Skeletal muscle tissue (tissue), 3 donors: ENCODE measurements at regions not wholly inside any gene's neighbourhood (a gene's known extent, or its start where the extent isn't known, plus 50 kb on each side); places are given as distances from the start of the nearest gene placed in this dataset.

ENCODE experiments used
- H3K27ac ChIP-seq: one replicate; pipeline ENCODE4 v1.7.0; 2013; ENCODE audit warnings: mild to moderate bottlenecking, low read depth, low read length, inconsistent platforms
- H3K27me3 ChIP-seq, 3 donors: one replicate each; pipeline ENCODE4 v1.7.0; 2013; ENCODE audit warnings: low read length in 3 of 3; ENCODE audit not compliant: control insufficient read depth in 3 of 3, insufficient read depth in 3 of 3
- H3K36me3 ChIP-seq, 3 donors: one replicate each; pipeline ENCODE4 v1.7.0; 2013; ENCODE audit warnings: low read length in 3 of 3; ENCODE audit not compliant: control insufficient read depth in 3 of 3, insufficient read depth in 3 of 3
- H3K4me1 ChIP-seq, 3 donors: one replicate each; pipeline ENCODE4 v1.7.0; 2013; ENCODE audit warnings: low read length in 3 of 3, mild to moderate bottlenecking in 3 of 3; ENCODE audit not compliant: control insufficient read depth in 3 of 3, insufficient read depth in 3 of 3
- H3K4me3 ChIP-seq, 3 donors: one replicate each; pipeline ENCODE4 v1.7.0; 2013; ENCODE audit warnings: low read length in 3 of 3
- H3K9ac ChIP-seq, 3 donors: one replicate each; pipeline ENCODE4 v1.7.0; 2013; ENCODE audit warnings: low read length in 3 of 3, mild to moderate bottlenecking in 3 of 3, moderate library complexity in 2 of 3, low read depth in 1 of 3
- H3K9me3 ChIP-seq, 3 donors: one replicate each; pipeline ENCODE4 v1.7.0; 2013; ENCODE audit warnings: low read length in 3 of 3; ENCODE audit not compliant: control insufficient read depth in 3 of 3
- donor health status: Osteomylitis.

DNA sequence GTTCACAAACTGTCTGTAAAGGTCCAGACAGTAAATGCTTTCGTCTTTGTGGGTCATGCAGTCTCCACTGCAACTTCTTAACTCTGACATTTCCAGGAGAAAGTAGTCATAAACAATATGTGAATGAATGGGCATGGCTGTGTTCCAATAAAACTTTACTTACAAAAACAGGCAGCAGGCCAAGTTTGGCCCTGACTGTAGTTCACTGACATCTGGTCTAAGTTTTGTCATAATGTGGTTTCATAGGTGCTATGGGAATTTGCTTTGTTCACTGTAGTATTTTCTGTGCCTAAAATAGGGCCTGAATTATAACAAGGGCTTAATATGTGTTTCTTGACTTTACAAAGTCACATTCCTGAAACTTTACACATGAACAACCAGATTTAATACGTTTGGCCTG lies 186.0 kb upstream of the KBTBD8 start:
- no peaks in the 10 kb centered on the region for H3K27me3 ChIP-seq

DNA sequence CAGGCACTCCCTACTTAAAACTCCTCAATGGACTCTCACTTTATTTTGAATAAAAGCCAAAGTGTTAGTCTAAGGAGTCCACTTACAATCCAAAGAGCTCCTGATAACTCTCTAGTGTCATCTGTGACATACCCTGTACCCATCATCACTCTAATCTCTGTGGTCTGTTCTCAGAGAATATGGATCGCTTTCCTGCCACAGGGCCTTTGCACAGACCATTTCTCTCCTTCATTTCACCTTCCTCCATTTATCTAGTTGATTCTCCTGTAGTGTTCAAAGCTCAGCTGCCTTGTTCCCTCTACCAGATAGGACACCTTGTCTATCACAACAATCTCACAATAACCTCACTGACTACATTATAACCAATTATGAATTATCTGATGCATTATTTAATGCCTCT lies 185.4 kb upstream of the KBTBD8 start:
- Histone ChIP-seq H3K9ac (no peak overlapping the region), H3K27ac (no peak overlapping the region), H3K9me3 (no peaks in the 10 kb centered on the region), H3K27me3 (no peaks in the 10 kb centered on the region), H3K36me3 (no peaks in the 10 kb centered on the region), H3K4me3 (no peak overlapping the region), H3K4me1 (peaks cover 0 to 5% (median 0%) of the 10 kb centered on the region in 3 donors)

More for the DNA sequence above, 186.0 kb upstream of the KBTBD8 start:
- Histone ChIP-seq H3K9me3 (no peaks in the 10 kb centered on the region), H3K27ac (no peak overlapping the region), H3K36me3 (no peaks in the 10 kb centered on the region), H3K9ac (no peak overlapping the region), H3K4me3 (no peak overlapping the region), H3K4me1 (peaks cover 0 to 5% (median 0%) of the 10 kb centered on the region in 3 donors)

DNA sequence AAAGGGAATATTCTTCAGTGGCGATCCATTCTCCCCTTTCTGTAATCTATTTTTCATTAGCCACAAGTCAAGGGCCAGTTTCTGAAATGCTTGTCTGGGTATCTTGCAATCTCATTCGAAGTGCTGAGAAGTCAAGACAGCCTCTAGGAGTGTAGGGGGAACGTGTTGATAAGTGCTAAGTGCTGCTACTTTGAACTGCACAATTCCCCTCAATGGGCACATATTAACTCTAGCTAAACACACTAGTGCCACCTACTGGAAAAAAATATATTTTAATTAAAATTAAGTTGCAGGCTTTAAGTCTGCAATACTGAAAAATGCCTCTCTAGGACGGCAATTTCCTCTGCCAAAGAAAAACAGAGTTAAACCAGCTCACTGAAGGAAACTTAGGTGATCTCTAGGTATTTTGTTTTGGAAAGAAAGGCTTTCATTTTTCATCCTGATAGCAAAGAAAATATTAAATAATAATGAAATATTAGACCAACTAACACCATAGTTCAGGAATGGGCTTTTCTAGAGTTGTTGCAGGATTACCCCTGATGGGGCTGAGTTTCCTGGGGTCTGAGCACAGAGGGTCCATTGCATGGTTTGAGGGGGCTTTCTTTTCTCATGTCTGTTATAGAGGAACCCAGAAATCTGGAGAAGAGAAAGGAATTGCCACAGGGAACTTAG lies 181.9 kb upstream of the KBTBD8 start:
- Histone ChIP-seq H3K9me3 (no peaks in the 10 kb centered on the region), H3K36me3 (no peaks in the 10 kb centered on the region), H3K4me1 (peaks cover 0 to 3% (median 0%) of the 10 kb centered on the region in 3 donors), H3K27me3 (no peaks in the 10 kb centered on the region), H3K9ac (no peak overlapping the region), H3K4me3 (no peak overlapping the region), H3K27ac (no peak overlapping the region)

DNA sequence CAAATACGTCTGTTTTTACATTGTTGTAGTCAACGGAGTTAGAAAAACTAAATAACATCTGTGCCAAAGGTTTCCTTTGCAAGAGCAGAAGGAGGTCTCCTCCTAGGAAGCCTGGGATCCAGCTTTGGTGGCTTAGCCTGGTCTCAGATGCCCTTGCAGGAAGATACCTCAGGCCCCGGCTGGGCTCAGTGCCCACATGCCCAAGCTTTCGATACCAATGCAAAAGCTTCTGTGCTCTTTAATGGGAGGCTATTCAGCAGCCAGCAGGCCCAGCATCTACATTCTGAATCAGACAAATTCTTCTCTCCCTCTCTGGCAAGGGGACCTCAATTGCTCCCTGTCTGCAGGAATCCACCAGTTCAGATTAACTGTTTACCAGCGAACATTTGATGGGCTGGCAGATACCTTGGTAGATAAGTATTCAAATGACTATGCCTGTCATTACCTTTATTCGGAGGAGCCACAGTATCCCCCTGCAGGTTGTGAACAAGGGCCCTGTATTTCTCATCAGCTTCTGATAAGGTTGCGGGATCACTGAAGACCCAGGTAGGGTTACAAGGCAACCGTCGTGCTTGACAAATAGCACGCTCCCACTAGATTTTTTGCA lies 180.1 kb upstream of the KBTBD8 start:
- H3K4me1 ChIP-seq, result peaks cover 0 to 3% (median 0%) of the 10 kb centered on the region in 3 donors
- no peak overlapping the region for H3K4me3 ChIP-seq
- no peak overlapping the region for H3K9ac ChIP-seq
- no peaks in the 10 kb centered on the region for H3K36me3 ChIP-seq
- no peaks in the 10 kb centered on the region for H3K27me3 ChIP-seq
- H3K9me3 ChIP-seq, result no peaks in the 10 kb centered on the region
- H3K27ac ChIP-seq, result no peak overlapping the region

DNA sequence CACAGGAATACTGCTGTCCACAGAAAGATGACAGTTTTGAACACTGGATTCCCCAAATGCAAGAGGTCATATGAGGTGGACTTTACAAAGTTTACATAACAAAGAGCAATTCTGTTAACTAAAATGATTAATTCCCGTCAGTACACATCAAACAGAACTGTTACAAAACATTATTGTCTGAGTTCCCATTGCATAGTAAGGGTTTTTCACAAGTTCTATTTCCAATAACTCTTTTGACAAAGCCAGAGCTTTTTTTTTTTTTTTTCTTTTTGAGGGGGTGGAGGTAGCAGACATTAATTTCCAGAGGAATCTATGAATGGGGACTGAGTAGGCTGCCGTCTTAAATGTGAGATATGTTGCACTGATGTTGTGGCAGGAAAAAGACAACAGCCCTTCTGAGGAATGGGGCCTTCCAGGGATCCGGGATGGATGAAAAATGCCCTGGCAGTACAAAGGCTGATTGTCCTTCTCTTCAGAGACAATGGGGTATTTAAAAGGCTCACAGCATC lies 178.1 kb upstream of the KBTBD8 start:
- Histone ChIP-seq H3K36me3 (no peaks in the 10 kb centered on the region), H3K27me3 (no peaks in the 10 kb centered on the region), H3K27ac (no peak overlapping the region), H3K4me1 (peaks cover 0 to 3% (median 0%) of the 10 kb centered on the region in 3 donors), H3K9ac (no peak overlapping the region), H3K4me3 (no peak overlapping the region), H3K9me3 (no peaks in the 10 kb centered on the region)

DNA sequence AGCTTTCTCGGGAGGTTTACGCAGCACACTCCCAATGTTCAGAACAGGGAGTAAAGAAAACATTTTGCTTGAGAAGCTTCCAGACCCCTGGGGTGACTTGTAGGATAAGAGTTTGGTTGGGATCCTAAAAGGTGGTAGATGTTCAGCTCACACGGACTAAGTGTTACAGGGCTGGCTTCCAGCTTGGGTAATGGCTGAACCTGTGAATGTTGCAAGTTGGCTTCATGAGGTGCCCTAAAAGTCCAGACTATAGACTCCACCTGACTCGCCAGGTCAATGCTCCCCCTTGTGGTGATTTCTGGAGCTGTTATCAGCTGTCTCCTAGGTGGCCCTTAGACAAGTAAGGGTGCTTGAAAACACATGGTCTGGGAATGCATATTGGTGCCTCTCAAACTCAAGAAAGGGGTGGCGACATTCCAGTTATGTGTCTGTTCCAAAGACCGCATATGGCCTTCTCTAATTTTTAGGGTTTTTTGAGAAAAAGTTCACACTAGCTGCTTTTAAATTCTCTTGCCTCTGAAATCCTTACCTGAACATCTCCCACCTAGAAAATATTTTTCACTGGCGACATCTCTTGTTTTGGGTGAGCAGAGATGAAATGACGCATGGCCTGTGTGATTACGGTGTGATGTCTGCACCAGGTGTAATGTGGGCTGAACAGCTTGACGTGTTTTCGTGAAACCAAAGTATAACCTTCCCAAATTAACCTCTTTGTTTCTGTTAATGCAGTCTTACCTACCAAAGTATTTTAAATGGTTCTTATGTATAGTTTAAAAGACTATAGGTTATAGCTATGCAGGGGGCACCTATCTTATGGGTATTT lies 175.7 kb upstream of the KBTBD8 start:
- no peaks in the 10 kb centered on the region for H3K27me3 ChIP-seq
- H3K36me3 ChIP-seq, result no peaks in the 10 kb centered on the region
- H3K27ac ChIP-seq, result no peak overlapping the region
- H3K4me3 ChIP-seq, result no peak overlapping the region
- no peaks in the 10 kb centered on the region for H3K9me3 ChIP-seq
- no peak overlapping the region for H3K9ac ChIP-seq
- H3K4me1 ChIP-seq, result no peaks in the 10 kb centered on the region

DNA sequence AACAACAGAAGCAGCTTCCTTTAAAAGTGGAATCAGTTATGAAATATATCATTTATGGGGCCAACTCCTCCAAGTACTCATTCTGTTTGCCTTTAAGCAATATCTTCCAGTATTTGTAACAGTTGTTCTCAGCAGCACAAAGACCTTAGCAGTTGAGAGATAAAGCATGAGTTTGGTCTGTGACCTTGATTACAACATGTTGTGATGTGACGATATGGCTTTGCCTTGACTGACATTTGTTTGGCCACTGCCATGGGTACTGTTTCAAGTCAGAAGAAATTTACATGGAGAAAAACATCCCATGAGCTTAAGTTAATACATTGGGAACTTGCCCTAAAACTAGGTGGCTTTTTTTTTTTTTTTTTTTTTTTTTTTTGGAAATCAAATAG lies 175.1 kb upstream of the KBTBD8 start:
- Histone ChIP-seq H3K27me3 (no peaks in the 10 kb centered on the region), H3K36me3 (no peaks in the 10 kb centered on the region), H3K9me3 (no peaks in the 10 kb centered on the region), H3K4me1 (no peaks in the 10 kb centered on the region), H3K9ac (no peak overlapping the region), H3K27ac (no peak overlapping the region), H3K4me3 (no peak overlapping the region)

DNA sequence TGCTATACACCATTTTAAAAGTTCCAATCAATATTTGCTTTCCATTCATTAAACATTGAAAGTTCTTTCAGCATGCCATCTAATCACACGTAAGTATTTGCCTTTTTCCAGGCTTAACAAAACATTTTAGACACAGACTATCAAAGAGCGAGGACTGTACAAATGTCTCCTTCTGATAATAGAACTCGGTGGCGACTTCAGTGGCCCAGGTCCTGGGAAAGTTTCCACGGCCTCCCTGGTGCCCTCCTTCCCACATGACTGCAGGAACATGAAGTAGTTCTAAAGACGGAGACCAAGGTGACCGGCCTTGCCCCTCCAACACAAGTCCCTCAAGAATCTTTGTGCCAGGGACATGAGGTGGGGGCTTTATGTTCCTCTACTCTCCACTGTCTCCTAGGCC lies 174.6 kb upstream of the KBTBD8 start:
- H3K4me3 ChIP-seq, result no peak overlapping the region
- H3K27me3 ChIP-seq, result no peaks in the 10 kb centered on the region
- H3K9ac ChIP-seq, result no peak overlapping the region
- H3K27ac ChIP-seq, result no peak overlapping the region
- no peaks in the 10 kb centered on the region for H3K9me3 ChIP-seq
- H3K4me1 ChIP-seq, result no peaks in the 10 kb centered on the region
- no peaks in the 10 kb centered on the region for H3K36me3 ChIP-seq

DNA sequence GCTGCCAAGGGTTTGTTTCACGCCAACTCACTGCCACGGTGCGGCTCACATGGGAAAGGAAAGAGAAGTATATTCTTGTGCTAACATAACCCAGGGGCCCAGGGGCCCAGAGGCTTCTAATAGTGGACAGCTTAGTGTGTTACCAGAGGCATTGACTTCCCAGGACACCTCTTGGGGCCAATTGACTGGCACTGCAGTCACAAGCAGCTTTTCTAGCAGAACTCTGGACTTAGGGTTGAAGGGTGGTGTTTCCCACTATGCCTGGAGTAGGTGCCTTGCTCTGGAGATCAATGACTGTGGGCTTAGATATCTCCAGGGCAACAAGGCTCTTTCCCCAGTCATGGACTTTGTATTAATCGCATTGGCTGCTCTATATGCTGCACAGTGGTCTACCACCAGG lies 172.7 kb upstream of the KBTBD8 start:
- Histone ChIP-seq H3K9ac (no peak overlapping the region), H3K36me3 (no peaks in the 10 kb centered on the region), H3K4me1 (no peaks in the 10 kb centered on the region), H3K27ac (no peak overlapping the region), H3K27me3 (no peaks in the 10 kb centered on the region), H3K9me3 (no peaks in the 10 kb centered on the region), H3K4me3 (no peak overlapping the region)

DNA sequence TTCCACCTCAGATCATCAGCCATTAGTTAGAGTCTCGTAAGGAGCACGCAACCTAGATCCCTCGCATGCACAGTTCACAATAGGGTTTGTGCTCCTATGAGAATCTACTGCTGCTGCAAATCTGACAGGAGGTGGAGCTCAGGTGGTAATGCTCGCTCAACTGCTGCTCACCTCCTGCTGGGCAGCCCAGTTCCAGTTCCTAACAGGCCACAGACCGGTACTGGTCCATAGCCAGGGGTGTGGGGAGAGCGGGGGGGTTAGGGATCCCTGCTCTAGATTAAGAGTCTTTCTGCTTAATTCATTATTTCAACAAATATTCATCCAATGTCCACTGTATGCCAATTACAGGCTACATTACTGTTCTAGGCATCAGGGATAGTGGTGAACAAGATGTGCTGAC lies 170.4 kb upstream of the KBTBD8 start:
- no peaks in the 10 kb centered on the region for H3K9me3 ChIP-seq
- H3K27ac ChIP-seq, result no peak overlapping the region
- H3K4me1 ChIP-seq, result no peaks in the 10 kb centered on the region
- no peaks in the 10 kb centered on the region for H3K36me3 ChIP-seq
- H3K27me3 ChIP-seq, result no peaks in the 10 kb centered on the region
- no peak overlapping the region for H3K4me3 ChIP-seq
- H3K9ac ChIP-seq, result no peak overlapping the region
